Neural cell (in vitro differentiated cells): ENCODE measurements at regions not wholly inside any gene's neighbourhood (a gene's known extent, or its start where the extent isn't known, plus 50 kb on each side); places are given as distances from the start of the nearest gene placed in this dataset.

ENCODE experiments used
- H2AFZ ChIP-seq: fragments of 200-600, 300-800 bp; sonication (generic), shearing (Covaris generic); 2 replicates; pipeline ENCODE4 v1.6.0; 2014; ENCODE audit warnings: low read depth, mild to moderate bottlenecking, antibody characterized with exemption, low read length, moderate library complexity
- H3F3A ChIP-seq: fragments of 200-600 bp; shearing (Covaris generic); 2 replicates; pipeline ENCODE4 v1.6.1; 2016; ENCODE audit warnings: mild to moderate bottlenecking, moderate library complexity, mixed read lengths, antibody characterized with exemption, low read length; ENCODE audit not compliant: insufficient read depth, poor library complexity, severe bottlenecking
- H3K27ac ChIP-seq: fragments of 200-600, 300-800 bp; sonication (generic), shearing (Covaris generic); 2 replicates; pipeline ENCODE4 v1.5.1; 2014; ENCODE audit warnings: mild to moderate bottlenecking, low read length, moderate library complexity
- H3K27me3 ChIP-seq: fragments of 300-800, 200-600 bp; sonication (generic), shearing (Covaris generic); 2 replicates; pipeline ENCODE4 v1.6.0; 2014; ENCODE audit warnings: mild to moderate bottlenecking, low read depth, low read length, moderate library complexity; ENCODE audit not compliant: insufficient read depth
- H3K36me3 ChIP-seq: fragments of 300-800, 200-600 bp; sonication (generic), shearing (Covaris generic); 2 replicates; pipeline ENCODE4 v1.5.1; 2014; ENCODE audit warnings: mild to moderate bottlenecking, antibody characterized with exemption, low read length, moderate library complexity; ENCODE audit not compliant: insufficient read depth
- H3K4me2 ChIP-seq: fragments of 300-800, 200-600 bp; sonication (generic), shearing (Covaris generic); 2 replicates; pipeline ENCODE4 v1.6.0; 2014; ENCODE audit warnings: mild to moderate bottlenecking, low read length
- H3K4me3 ChIP-seq: fragments of 300-800, 200-600 bp; sonication (generic), shearing (Covaris generic); 2 replicates; pipeline ENCODE4 v1.5.1; 2014; ENCODE audit warnings: mild to moderate bottlenecking, low read length, moderate library complexity
- H3K79me2 ChIP-seq: fragments of 200-600 bp; shearing (Covaris generic); replicated peaks from 2 replicates; pipeline ENCODE4 v1.6.0; 2014; ENCODE audit warnings: mild to moderate bottlenecking, low read length, moderate library complexity; ENCODE audit not compliant: insufficient read depth
- H3K9ac ChIP-seq: fragments of 300-800, 200-600 bp; sonication (generic), shearing (Covaris generic); 2 replicates; pipeline ENCODE4 v1.6.1; 2016; ENCODE audit warnings: mild to moderate bottlenecking, low read length, mixed read lengths
- H3K9me2 ChIP-seq: fragments of 200-600 bp; shearing (Covaris generic); 2 replicates; pipeline ENCODE4 v1.6.1; 2016; ENCODE audit warnings: mild to moderate bottlenecking, low read length, mixed read lengths; ENCODE audit not compliant: insufficient read depth
- H3K9me3 ChIP-seq: fragments of 200-600, 300-800 bp; sonication (generic), shearing (Covaris generic); 2 replicates; pipeline ENCODE4 v1.6.1; 2016; ENCODE audit warnings: mild to moderate bottlenecking, mixed run types, low read length, moderate library complexity, mixed read lengths
- H4K20me1 ChIP-seq: fragments of 200-600 bp; shearing (Covaris generic); 2 replicates; pipeline ENCODE4 v1.6.1; 2016; ENCODE audit warnings: mild to moderate bottlenecking, mixed run types; ENCODE audit not compliant: insufficient read depth
- EP300 ChIP-seq: fragments of 450-650 bp; conservative IDR thresholded peaks from 2 replicates; pipeline ENCODE4 v1.6.1; 2014; ENCODE audit warnings: antibody characterized with exemption, mild to moderate bottlenecking, moderate library complexity; ENCODE audit not compliant: poor library complexity, severe bottlenecking
- EZH2 ChIP-seq: fragments of 200-600, 300-800 bp; shearing (Covaris generic), sonication (generic); IDR thresholded peaks from 2 replicates; pipeline ENCODE4 v1.6.1; 2014; ENCODE audit warnings: antibody characterized with exemption, low read length, borderline replicate concordance, mild to moderate bottlenecking; ENCODE audit not compliant: insufficient read depth, poor library complexity, severe bottlenecking
- MXI1 ChIP-seq: fragments of 450-650 bp; conservative IDR thresholded peaks from 2 replicates; pipeline ENCODE4 v1.6.1; 2014; ENCODE audit warnings: antibody characterized with exemption, mild to moderate bottlenecking; ENCODE audit not compliant: poor library complexity, severe bottlenecking
- POLR2AphosphoS5 ChIP-seq: IDR thresholded peaks from 2 replicates; pipeline ENCODE4 v1.6.1; 2012
- RAD21 ChIP-seq: fragments of 450-650 bp; conservative IDR thresholded peaks from 2 replicates; pipeline ENCODE4 v1.6.1; 2014; ENCODE audit warnings: antibody characterized with exemption, mild to moderate bottlenecking, moderate library complexity
- SMC3 ChIP-seq: fragments of 450-650 bp; conservative IDR thresholded peaks from 2 replicates; pipeline ENCODE4 v1.6.1; 2014; ENCODE audit warnings: antibody characterized with exemption, mild to moderate bottlenecking, moderate library complexity; ENCODE audit not compliant: poor library complexity
- TAF1 ChIP-seq: IDR thresholded peaks from 2 replicates; pipeline ENCODE4 v1.6.1; 2012; ENCODE audit warnings: low read depth
- TF ChIP-seq, protein P1 (sequence below): IDR thresholded peaks from 2 replicates; pipeline ENCODE4 v1.6.1; 2012; ENCODE audit warnings: borderline replicate concordance
- TF ChIP-seq, protein P2 (sequence below): fragments of 450-650 bp; IDR thresholded peaks from 2 replicates; pipeline ENCODE4 v1.5.1; 2014; ENCODE audit warnings: antibody characterized with exemption, mild to moderate bottlenecking, moderate library complexity; ENCODE audit not compliant: poor library complexity, severe bottlenecking

DNA sequence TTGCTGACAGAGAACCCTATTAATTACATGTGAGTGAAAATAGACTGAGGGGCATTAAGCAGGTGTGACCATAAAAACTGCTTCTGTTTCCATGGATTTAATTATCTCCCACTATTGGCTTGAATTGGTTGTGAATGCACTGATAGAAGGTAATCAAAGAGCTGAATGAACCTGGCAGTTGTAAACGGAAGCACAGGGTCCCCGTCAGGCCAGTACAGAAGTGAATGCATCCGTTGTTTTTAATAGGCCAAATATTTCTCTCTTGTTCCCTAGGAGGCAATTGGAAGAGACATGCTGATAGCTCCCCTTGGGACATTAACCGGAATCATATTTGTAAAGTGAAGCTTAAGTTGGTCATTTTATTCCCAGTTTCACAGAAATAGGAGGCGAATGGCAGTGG lies 147.0 kb downstream of the CAVIN4 start:
- Histone ChIP-seq H3K27ac (no peak overlapping the region), H3F3A (no peaks in the 10 kb centered on the region), H4K20me1 (no peaks in the 10 kb centered on the region), H3K36me3 (no peaks in the 10 kb centered on the region), H3K4me2 (no peak overlapping the region), H3K27me3 (no peaks in the 10 kb centered on the region), H3K9me3 (no peaks in the 10 kb centered on the region), H3K4me3 (no peak overlapping the region), H3K79me2 (no peaks in the 10 kb centered on the region), H2AFZ (no peak overlapping the region), H3K9ac (no peak overlapping the region), H3K9me2 (no peaks in the 10 kb centered on the region)
- TF ChIP-seq, protein P1, sequence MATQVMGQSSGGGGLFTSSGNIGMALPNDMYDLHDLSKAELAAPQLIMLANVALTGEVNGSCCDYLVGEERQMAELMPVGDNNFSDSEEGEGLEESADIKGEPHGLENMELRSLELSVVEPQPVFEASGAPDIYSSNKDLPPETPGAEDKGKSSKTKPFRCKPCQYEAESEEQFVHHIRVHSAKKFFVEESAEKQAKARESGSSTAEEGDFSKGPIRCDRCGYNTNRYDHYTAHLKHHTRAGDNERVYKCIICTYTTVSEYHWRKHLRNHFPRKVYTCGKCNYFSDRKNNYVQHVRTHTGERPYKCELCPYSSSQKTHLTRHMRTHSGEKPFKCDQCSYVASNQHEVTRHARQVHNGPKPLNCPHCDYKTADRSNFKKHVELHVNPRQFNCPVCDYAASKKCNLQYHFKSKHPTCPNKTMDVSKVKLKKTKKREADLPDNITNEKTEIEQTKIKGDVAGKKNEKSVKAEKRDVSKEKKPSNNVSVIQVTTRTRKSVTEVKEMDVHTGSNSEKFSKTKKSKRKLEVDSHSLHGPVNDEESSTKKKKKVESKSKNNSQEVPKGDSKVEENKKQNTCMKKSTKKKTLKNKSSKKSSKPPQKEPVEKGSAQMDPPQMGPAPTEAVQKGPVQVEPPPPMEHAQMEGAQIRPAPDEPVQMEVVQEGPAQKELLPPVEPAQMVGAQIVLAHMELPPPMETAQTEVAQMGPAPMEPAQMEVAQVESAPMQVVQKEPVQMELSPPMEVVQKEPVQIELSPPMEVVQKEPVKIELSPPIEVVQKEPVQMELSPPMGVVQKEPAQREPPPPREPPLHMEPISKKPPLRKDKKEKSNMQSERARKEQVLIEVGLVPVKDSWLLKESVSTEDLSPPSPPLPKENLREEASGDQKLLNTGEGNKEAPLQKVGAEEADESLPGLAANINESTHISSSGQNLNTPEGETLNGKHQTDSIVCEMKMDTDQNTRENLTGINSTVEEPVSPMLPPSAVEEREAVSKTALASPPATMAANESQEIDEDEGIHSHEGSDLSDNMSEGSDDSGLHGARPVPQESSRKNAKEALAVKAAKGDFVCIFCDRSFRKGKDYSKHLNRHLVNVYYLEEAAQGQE = no peak
- TF ChIP-seq TAF1 (no peak), POLR2AphosphoS5 (no peak)

DNA sequence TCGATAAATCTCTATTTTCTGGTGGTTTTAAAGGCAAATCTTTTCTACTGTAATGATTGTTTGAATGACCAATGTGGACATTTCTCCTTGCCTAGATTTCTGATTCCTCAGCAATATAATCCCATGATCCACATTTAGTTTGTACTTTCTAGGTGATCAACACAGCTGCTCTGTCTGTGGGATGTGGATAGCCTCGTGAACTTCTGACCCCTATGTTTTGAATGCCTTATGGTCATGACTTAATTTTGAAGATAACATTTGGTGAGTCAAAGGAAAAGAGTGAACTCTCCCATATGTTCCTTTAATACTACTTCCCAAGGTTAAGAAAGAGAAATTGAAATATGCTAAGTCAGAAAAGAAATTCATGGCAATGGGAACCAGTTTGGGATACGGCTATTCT lies 147.5 kb downstream of the CAVIN4 start:
- no peaks in the 10 kb centered on the region for H3K79me2 ChIP-seq
- H3K36me3 ChIP-seq = no peaks in the 10 kb centered on the region
- H3K4me3 ChIP-seq = no peak overlapping the region
- no peak overlapping the region for H3K4me2 ChIP-seq
- H3K9ac ChIP-seq = no peak overlapping the region
- H4K20me1 ChIP-seq = no peaks in the 10 kb centered on the region
- no peak overlapping the region for H3K27ac ChIP-seq
- no peaks in the 10 kb centered on the region for H3F3A ChIP-seq
- H2AFZ ChIP-seq = no peak overlapping the region
- no peaks in the 10 kb centered on the region for H3K27me3 ChIP-seq
- TF ChIP-seq EP300 (no peak), SMC3 (no peak), MXI1 (no peak), TAF1 (no peak), POLR2AphosphoS5 (no peak), EZH2 (no peak), RAD21 (no peak)
- TF ChIP-seq, protein P1 = no peak
- TF ChIP-seq, protein P2, sequence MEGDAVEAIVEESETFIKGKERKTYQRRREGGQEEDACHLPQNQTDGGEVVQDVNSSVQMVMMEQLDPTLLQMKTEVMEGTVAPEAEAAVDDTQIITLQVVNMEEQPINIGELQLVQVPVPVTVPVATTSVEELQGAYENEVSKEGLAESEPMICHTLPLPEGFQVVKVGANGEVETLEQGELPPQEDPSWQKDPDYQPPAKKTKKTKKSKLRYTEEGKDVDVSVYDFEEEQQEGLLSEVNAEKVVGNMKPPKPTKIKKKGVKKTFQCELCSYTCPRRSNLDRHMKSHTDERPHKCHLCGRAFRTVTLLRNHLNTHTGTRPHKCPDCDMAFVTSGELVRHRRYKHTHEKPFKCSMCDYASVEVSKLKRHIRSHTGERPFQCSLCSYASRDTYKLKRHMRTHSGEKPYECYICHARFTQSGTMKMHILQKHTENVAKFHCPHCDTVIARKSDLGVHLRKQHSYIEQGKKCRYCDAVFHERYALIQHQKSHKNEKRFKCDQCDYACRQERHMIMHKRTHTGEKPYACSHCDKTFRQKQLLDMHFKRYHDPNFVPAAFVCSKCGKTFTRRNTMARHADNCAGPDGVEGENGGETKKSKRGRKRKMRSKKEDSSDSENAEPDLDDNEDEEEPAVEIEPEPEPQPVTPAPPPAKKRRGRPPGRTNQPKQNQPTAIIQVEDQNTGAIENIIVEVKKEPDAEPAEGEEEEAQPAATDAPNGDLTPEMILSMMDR = no peak
- H3K9me3 ChIP-seq = no peaks in the 10 kb centered on the region
- H3K9me2 ChIP-seq = no peaks in the 10 kb centered on the region
